SH-SY5Y (cell line): ENCODE measurements at regions not wholly inside any gene's neighbourhood (a gene's known extent, or its start where the extent isn't known, plus 50 kb on each side); places are given as distances from the start of the nearest gene placed in this dataset.

ENCODE experiments used
- GATA2 ChIP-seq: IDR thresholded peaks from 2 replicates; pipeline ENCODE4 v1.6.1; 2011; ENCODE audit warnings: mild to moderate bottlenecking, low read depth, low read length
- GATA3 ChIP-seq: IDR thresholded peaks from 2 replicates; pipeline ENCODE4 v1.6.1; 2011; ENCODE audit warnings: low read depth, mild to moderate bottlenecking, low read length, moderate library complexity

- TF ChIP-seq GATA3, result no peak
- no peak for TF ChIP-seq GATA2
Measured at GRCh38 chr15:95192923-95193322, 961.6 kb downstream of the MCTP2 start.

- no peak for TF ChIP-seq GATA2
- no peak for TF ChIP-seq GATA3
Measured at GRCh38 chr15:95194746-95195145, 963.4 kb downstream of the MCTP2 start.

GRCh38 chr15:95196176-95196915, 965.0 kb downstream of the MCTP2 start:
- no peak for TF ChIP-seq GATA3
- no peak for TF ChIP-seq GATA2

- TF ChIP-seq GATA2 (no peak), GATA3 (no peak)
Measured at GRCh38 chr15:95202569-95203349, 971.4 kb downstream of the MCTP2 start.

GRCh38 chr15:95205077-95205476, 973.7 kb downstream of the MCTP2 start:
- TF ChIP-seq GATA3 (no peak), GATA2 (no peak)

- TF ChIP-seq GATA3 (no peak), GATA2 (no peak)
Measured at GRCh38 chr15:95208071-95208470, 976.7 kb downstream of the MCTP2 start.

GRCh38 chr15:95208988-95209387, 977.6 kb downstream of the MCTP2 start:
- TF ChIP-seq GATA3 (no peak), GATA2 (no peak)

GRCh38 chr15:95210436-95210981, 979.1 kb downstream of the MCTP2 start:
- TF ChIP-seq GATA3, result no peak
- TF ChIP-seq GATA2, result no peak

GRCh38 chr15:95215017-95215416, 983.7 kb downstream of the MCTP2 start:
- no peak for TF ChIP-seq GATA2

- TF ChIP-seq GATA2 (no peak), GATA3 (no peak)
Measured at GRCh38 chr15:95226835-95227234, 995.5 kb downstream of the MCTP2 start.

GRCh38 chr15:95227235-95227634, 995.9 kb downstream of the MCTP2 start:
- TF ChIP-seq GATA3, result no peak
- no peak for TF ChIP-seq GATA2

- TF ChIP-seq GATA3, result no peak
- no peak for TF ChIP-seq GATA2
Measured at GRCh38 chr15:95228856-95229555, 997.6 kb downstream of the MCTP2 start.

- TF ChIP-seq GATA2 (no peak), GATA3 (no peak)
Measured at GRCh38 chr15:95235033-95235432, 1003.7 kb downstream of the MCTP2 start.

GRCh38 chr15:95247071-95247984, 1016.0 kb downstream of the MCTP2 start:
- TF ChIP-seq GATA2, result no peak
- no peak for TF ChIP-seq GATA3
